ENCODE measurements at regions not wholly inside any gene's neighbourhood (a gene's known extent, or its start where the extent isn't known, plus 50 kb on each side); places are given as distances from the start of the nearest gene placed in this dataset.

GRCh38 chr5:159773062-159773924 lies 143.0 kb upstream of the ADRA1B start:
- DNase-seq (ENCODE audit: insufficient read length, low spot score, missing footprints) = peak; percentile 98
- H3K4me3 ChIP-seq (ENCODE audit: insufficient read depth, low read length) = peak overlapping the region; percentile 67
- TF ChIP-seq CTCF (IDR thresholded peaks at IDR 0.05; ENCODE audit: extremely low read depth, low read depth, low read length) = no peak
- H3K27ac ChIP-seq (ENCODE audit: low read depth, low read length) = peak overlapping the region; percentile 79
- H3K4me1 ChIP-seq (ENCODE audit: insufficient read depth, low read length) = peaks cover 20% of the 10 kb centered on the region
- H4K20me1 ChIP-seq (ENCODE audit: insufficient read depth, low read length) = no peaks in the 10 kb centered on the region
- H3K79me2 ChIP-seq (ENCODE audit: insufficient read depth, low read length) = no peaks in the 10 kb centered on the region
- H3K36me3 ChIP-seq (ENCODE audit: insufficient read depth, low read length) = no peaks in the 10 kb centered on the region
- no peaks in the 10 kb centered on the region for H3K9me3 ChIP-seq (ENCODE audit: low read depth, low read length)
- peak overlapping the region; percentile 90 for H2AFZ ChIP-seq (ENCODE audit: low read length)
- H3K4me2 ChIP-seq (ENCODE audit: insufficient read depth, low read length) = peak overlapping the region; percentile 82
- H3K27me3 ChIP-seq (ENCODE audit: insufficient read depth, low read length) = no peaks in the 10 kb centered on the region

GRCh38 chr5:159774476-159775031 lies 141.7 kb upstream of the ADRA1B start:
- peak; percentile 50 for DNase-seq (ENCODE audit: insufficient read length, low spot score, missing footprints)
- Histone ChIP-seq H3K4me1 (ENCODE audit: insufficient read depth, low read length) (peaks cover 29% of the 10 kb centered on the region), H3K27me3 (ENCODE audit: insufficient read depth, low read length) (no peaks in the 10 kb centered on the region), H3K27ac (ENCODE audit: low read depth, low read length) (no peak overlapping the region), H2AFZ (ENCODE audit: low read length) (no peak overlapping the region), H3K4me3 (ENCODE audit: insufficient read depth, low read length) (no peak overlapping the region), H3K4me2 (ENCODE audit: insufficient read depth, low read length) (no peak overlapping the region), H3K36me3 (ENCODE audit: insufficient read depth, low read length) (no peaks in the 10 kb centered on the region), H3K9me3 (ENCODE audit: low read depth, low read length) (no peaks in the 10 kb centered on the region), H3K79me2 (ENCODE audit: insufficient read depth, low read length) (no peaks in the 10 kb centered on the region), H4K20me1 (ENCODE audit: insufficient read depth, low read length) (no peaks in the 10 kb centered on the region)
- TF ChIP-seq CTCF (IDR thresholded peaks at IDR 0.05; ENCODE audit: extremely low read depth, low read depth, low read length) = no peak

GRCh38 chr5:159775890-159776289 lies 140.4 kb upstream of the ADRA1B start:
- peak overlapping the region; percentile 49 for H2AFZ ChIP-seq (ENCODE audit: low read length)
- peaks cover 39% of the 10 kb centered on the region for H3K4me1 ChIP-seq (ENCODE audit: insufficient read depth, low read length)
- no peaks in the 10 kb centered on the region for H3K9me3 ChIP-seq (ENCODE audit: low read depth, low read length)

More at GRCh38 chr5:159775890-159776289, 140.4 kb upstream of the ADRA1B start:
- no peaks in the 10 kb centered on the region for H3K36me3 ChIP-seq (ENCODE audit: insufficient read depth, low read length)
- no peak overlapping the region for H3K4me2 ChIP-seq (ENCODE audit: insufficient read depth, low read length)
- H3K79me2 ChIP-seq (ENCODE audit: insufficient read depth, low read length) = no peaks in the 10 kb centered on the region
- DNase-seq (ENCODE audit: insufficient read length, low spot score, missing footprints) = no peak
- no peak overlapping the region for H3K27ac ChIP-seq (ENCODE audit: low read depth, low read length)
- no peak overlapping the region for H3K4me3 ChIP-seq (ENCODE audit: insufficient read depth, low read length)
- TF ChIP-seq CTCF (IDR thresholded peaks at IDR 0.05; ENCODE audit: extremely low read depth, low read depth, low read length) = no peak
- H4K20me1 ChIP-seq (ENCODE audit: insufficient read depth, low read length) = no peaks in the 10 kb centered on the region
- no peaks in the 10 kb centered on the region for H3K27me3 ChIP-seq (ENCODE audit: insufficient read depth, low read length)

Measured in osteoblast (primary cell).